ENCODE measurements at regions not wholly inside any gene's neighbourhood (a gene's known extent, or its start where the extent isn't known, plus 50 kb on each side); places are given as distances from the start of the nearest gene placed in this dataset.
"Not testable (repeated sequence)": the region's sequence is repeated elsewhere in the genome, so short reads cannot be mapped to it uniquely, and the experiment has no call there.

- H3K79me2 ChIP-seq (ENCODE audit: insufficient read depth, low read length); H3K27me3 ChIP-seq (ENCODE audit: control insufficient read depth in 1 of 2, insufficient read depth in 2 of 2, low read length in 2 of 2); in situ Hi-C loops (cut with HindIII; ENCODE audit: extremely low pct_ligation_motif_present, low pct_unique_long_range_greater_than_20kb); H3K9ac ChIP-seq (ENCODE audit: insufficient read depth, low read depth, low read length); CTCF ChIA-PET (ENCODE audit: low intra/inter-chr PET ratio, low total read pairs); BruUV-seq (replicated peaks); intact Hi-C loops (cut with micrococcal nuclease; ENCODE audit: unreplicated experiment); H3K9me3 ChIP-seq (ENCODE audit: low read length); FAIRE-seq; H3K36me3 ChIP-seq (replicated peaks in 1 of 2; ENCODE audit: control insufficient read depth in 1 of 2, insufficient read depth in 2 of 2, low read length in 2 of 2); POLR2A ChIA-PET; H4K20me1 ChIP-seq (ENCODE audit: insufficient read depth, low read length); ATAC-seq; DNase-seq (ENCODE audit: low spot score); H2AFZ ChIP-seq (ENCODE audit: low read length); H3K27ac ChIP-seq (ENCODE audit: extremely low read length, insufficient read depth, low read length): not testable (repeated sequence)
- peak overlapping the region; percentile 69; the same call in 1 of the 2 replicates for H3K4me2 ChIP-seq (ENCODE audit: low read depth, low read length)
- peaks cover 46% of the 10 kb centered on the region for H3K4me1 ChIP-seq (ENCODE audit: insufficient read depth, low read length)
- WGBS (ENCODE audit: low lambda C conversion rate): 57% methylated on average over 13 of the region's 13 CpGs
- H3K4me3 ChIP-seq (replicated peaks in 1 of 3; ENCODE audit: insufficient read depth in 1 of 3, low read depth in 2 of 3, low read length in 3 of 3): peak overlapping the region in 1 of 3 experiments; percentile 19; a peak in 1 of 6 replicates
- TF ChIP-seq ZNF768 (CRISPR knock-in tag; IDR thresholded peaks at IDR 0.05): peak; percentile 46; the same call in 1 of the 2 replicates
- peak; percentile 13; the same call in 1 of the 2 replicates for TF ChIP-seq ZNF687 (CRISPR knock-in tag; IDR thresholded peaks at IDR 0.05)
- TF ChIP-seq YEATS4 (CRISPR knock-in tag; IDR thresholded peaks at IDR 0.05; ENCODE audit: borderline replicate concordance): 0 out of 2 replicates have a peak, but pooled peaks have one; percentile 23
- TF ChIP-seq, protein P1, sequence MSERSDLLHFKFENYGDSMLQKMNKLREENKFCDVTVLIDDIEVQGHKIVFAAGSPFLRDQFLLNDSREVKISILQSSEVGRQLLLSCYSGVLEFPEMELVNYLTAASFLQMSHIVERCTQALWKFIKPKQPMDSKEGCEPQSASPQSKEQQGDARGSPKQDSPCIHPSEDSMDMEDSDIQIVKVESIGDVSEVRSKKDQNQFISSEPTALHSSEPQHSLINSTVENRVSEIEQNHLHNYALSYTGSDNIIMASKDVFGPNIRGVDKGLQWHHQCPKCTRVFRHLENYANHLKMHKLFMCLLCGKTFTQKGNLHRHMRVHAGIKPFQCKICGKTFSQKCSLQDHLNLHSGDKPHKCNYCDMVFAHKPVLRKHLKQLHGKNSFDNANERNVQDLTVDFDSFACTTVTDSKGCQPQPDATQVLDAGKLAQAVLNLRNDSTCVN (CRISPR knock-in tag; IDR thresholded peaks at IDR 0.05; ENCODE audit: borderline replicate concordance): 0 out of 2 replicates have a peak, but pooled peaks have one; percentile 23
- TF ChIP-seq, protein P2, sequence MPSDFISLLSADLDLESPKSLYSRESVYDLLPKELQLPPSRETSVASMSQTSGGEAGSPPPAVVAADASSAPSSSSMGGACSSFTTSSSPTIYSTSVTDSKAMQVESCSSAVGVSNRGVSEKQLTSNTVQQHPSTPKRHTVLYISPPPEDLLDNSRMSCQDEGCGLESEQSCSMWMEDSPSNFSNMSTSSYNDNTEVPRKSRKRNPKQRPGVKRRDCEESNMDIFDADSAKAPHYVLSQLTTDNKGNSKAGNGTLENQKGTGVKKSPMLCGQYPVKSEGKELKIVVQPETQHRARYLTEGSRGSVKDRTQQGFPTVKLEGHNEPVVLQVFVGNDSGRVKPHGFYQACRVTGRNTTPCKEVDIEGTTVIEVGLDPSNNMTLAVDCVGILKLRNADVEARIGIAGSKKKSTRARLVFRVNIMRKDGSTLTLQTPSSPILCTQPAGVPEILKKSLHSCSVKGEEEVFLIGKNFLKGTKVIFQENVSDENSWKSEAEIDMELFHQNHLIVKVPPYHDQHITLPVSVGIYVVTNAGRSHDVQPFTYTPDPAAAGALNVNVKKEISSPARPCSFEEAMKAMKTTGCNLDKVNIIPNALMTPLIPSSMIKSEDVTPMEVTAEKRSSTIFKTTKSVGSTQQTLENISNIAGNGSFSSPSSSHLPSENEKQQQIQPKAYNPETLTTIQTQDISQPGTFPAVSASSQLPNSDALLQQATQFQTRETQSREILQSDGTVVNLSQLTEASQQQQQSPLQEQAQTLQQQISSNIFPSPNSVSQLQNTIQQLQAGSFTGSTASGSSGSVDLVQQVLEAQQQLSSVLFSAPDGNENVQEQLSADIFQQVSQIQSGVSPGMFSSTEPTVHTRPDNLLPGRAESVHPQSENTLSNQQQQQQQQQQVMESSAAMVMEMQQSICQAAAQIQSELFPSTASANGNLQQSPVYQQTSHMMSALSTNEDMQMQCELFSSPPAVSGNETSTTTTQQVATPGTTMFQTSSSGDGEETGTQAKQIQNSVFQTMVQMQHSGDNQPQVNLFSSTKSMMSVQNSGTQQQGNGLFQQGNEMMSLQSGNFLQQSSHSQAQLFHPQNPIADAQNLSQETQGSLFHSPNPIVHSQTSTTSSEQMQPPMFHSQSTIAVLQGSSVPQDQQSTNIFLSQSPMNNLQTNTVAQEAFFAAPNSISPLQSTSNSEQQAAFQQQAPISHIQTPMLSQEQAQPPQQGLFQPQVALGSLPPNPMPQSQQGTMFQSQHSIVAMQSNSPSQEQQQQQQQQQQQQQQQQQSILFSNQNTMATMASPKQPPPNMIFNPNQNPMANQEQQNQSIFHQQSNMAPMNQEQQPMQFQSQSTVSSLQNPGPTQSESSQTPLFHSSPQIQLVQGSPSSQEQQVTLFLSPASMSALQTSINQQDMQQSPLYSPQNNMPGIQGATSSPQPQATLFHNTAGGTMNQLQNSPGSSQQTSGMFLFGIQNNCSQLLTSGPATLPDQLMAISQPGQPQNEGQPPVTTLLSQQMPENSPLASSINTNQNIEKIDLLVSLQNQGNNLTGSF (CRISPR knock-in tag; IDR thresholded peaks at IDR 0.05): 0 out of 2 replicates have a peak, but pooled peaks have one; percentile 65
- TF ChIP-seq, protein P3, sequence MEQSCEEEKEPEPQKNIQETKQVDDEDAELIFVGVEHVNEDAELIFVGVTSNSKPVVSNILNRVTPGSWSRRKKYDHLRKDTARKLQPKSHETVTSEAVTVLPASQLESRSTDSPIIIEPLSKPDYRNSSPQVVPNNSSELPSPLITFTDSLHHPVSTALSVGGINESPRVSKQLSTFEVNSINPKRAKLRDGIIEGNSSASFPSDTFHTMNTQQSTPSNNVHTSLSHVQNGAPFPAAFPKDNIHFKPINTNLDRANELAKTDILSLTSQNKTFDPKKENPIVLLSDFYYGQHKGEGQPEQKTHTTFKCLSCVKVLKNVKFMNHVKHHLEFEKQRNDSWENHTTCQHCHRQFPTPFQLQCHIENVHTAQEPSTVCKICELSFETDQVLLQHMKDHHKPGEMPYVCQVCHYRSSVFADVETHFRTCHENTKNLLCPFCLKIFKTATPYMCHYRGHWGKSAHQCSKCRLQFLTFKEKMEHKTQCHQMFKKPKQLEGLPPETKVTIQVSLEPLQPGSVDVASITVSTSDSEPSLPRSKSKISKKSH (CRISPR knock-in tag; IDR thresholded peaks at IDR 0.05; ENCODE audit: borderline replicate concordance): 0 out of 2 replicates have a peak, but pooled peaks have one; percentile 29
- TF ChIP-seq, protein P4, sequence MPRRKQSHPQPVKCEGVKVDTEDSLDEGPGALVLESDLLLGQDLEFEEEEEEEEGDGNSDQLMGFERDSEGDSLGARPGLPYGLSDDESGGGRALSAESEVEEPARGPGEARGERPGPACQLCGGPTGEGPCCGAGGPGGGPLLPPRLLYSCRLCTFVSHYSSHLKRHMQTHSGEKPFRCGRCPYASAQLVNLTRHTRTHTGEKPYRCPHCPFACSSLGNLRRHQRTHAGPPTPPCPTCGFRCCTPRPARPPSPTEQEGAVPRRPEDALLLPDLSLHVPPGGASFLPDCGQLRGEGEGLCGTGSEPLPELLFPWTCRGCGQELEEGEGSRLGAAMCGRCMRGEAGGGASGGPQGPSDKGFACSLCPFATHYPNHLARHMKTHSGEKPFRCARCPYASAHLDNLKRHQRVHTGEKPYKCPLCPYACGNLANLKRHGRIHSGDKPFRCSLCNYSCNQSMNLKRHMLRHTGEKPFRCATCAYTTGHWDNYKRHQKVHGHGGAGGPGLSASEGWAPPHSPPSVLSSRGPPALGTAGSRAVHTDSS (CRISPR knock-in tag; conservative IDR thresholded peaks at IDR 0.05): 0 out of 2 replicates have a peak, but pooled peaks have one; percentile 34
- peak; percentile 50; the same call in 1 of the 2 replicates for TF ChIP-seq ZNF263 (CRISPR knock-in tag; IDR thresholded peaks at IDR 0.05)
These were observed 341.9 kb upstream of the SULF2 start for GRCh38 chr20:48127133-48127532.
